Heart right ventricle (tissue), 16 donors: ENCODE measurements at regions not wholly inside any gene's neighbourhood (a gene's known extent, or its start where the extent isn't known, plus 50 kb on each side); places are given as distances from the start of the nearest gene placed in this dataset.

Experiments used
- ATAC-seq, 8 donors: fragments of 200-7000 bp; cut with Tn5 transposase; one replicate each; pipeline ENCODE4 v1.9.1; 2020; ENCODE audit warnings: mild to moderate bottlenecking in 8 of 8, moderate library complexity in 8 of 8, moderate number of reproducible peaks in 1 of 8
- DNase-seq, 2 donors: peaks; one replicate each; pipeline ENCODE4 v3.0.0-alpha.2; 2020
- H3K27ac ChIP-seq, 10 donors: fragments of 200-600 bp; sonication (generic) in 2 of 10; one replicate each; pipeline versions ENCODE4 v1.5.0 to v1.8.0; 2020 to 2022; ENCODE audit warnings: mild to moderate bottlenecking in 3 of 10
- H3K27me3 ChIP-seq, 7 donors: fragments of 200-600 bp; one replicate each; pipeline ENCODE4 v1.8.0; 2021 to 2022; ENCODE audit warnings: mild to moderate bottlenecking in 2 of 7
- H3K36me3 ChIP-seq, 9 donors: fragments of 200-600 bp; sonication (generic) in 1 of 9; one replicate each; pipeline versions ENCODE4 v1.5.0 to v1.8.0; 2020 to 2022; ENCODE audit warnings: mild to moderate bottlenecking in 2 of 9
- H3K4me1 ChIP-seq, 9 donors: fragments of 200-600 bp; sonication (generic) in 1 of 9; one replicate each; pipeline versions ENCODE4 v1.5.0 to v1.8.0; 2020 to 2022; ENCODE audit warnings: mild to moderate bottlenecking in 4 of 9
- H3K4me3 ChIP-seq, 10 donors: fragments of 200-600 bp; sonication (generic) in 2 of 10; one replicate each; pipeline versions ENCODE4 v1.5.0 to v1.8.0; 2020 to 2022; ENCODE audit warnings: mild to moderate bottlenecking in 7 of 10, moderate library complexity in 2 of 10
- H3K9me3 ChIP-seq, 11 donors: fragments of 200-600 bp in 10 of 11; sonication (generic) in 2 of 11; one replicate each; pipeline versions ENCODE4 v1.5.0 to v1.8.0; 2013 to 2022; ENCODE audit warnings: mild to moderate bottlenecking in 2 of 11, control low read depth in 1 of 11, moderate library complexity in 1 of 11
- WGBS, 2 donors: extraction: QIAGEN DNeasy Blood & Tissue Kit; methylation state at CpG; one replicate each; pipeline ENCODE4 v1.1.7; 2013; ENCODE audit warnings: inconsistent platforms in 1 of 2; 5-methylcytosine and 5-hydroxymethylcytosine counted together
- intact Hi-C, 10 donors: fragments of 100-400 bp; cut with DNase I; formaldehyde crosslinking; loops; one replicate each; pipeline versions ENCODE4 v1.11.1 to v1.14.2; 2022
- TF ChIP-seq, protein P1 (sequence below), 9 donors: fragments of 200-600 bp; sonication (generic) in 2 of 9; IDR thresholded peaks; one replicate each; pipeline versions ENCODE4 v1.5.0 to v1.8.0; 2021 to 2022; ENCODE audit warnings: antibody characterized with exemption in 9 of 9, mild to moderate bottlenecking in 5 of 9, moderate library complexity in 1 of 9
- donor health status: Arrhythmogenic right ventricular cardiomyopathy.
- donor health status: ischemic (EF 13 %, LVEDD 7.1; RV severe dilation, severe dysfunction).
- donor health status: healthy with polysubstance abuse.
- donor health status: DM: no; HTN: yes; CAD: no.
- donor health status: DM: no; HTN: no; CAD: no.
- donor health status: ischemic (EF 25% LVEDD 6.9; RV normal size, moderate dysfunction).
- donor health status: ischemic (EF 25% LVEDD 5.7; RV mildly dilated, moderate dysfunction).
- donor health status: healthy.
- donor health status: DM: yes; HTN: yes; CAD: no.
- donor health status: Ischemic cardiomyopathy.
- donor health status: ischemic (EF 35%, LVEDD 5.7; RV mildly dilated, moderate dysfunction).
- donor health status: nonischemic (EF 11% LVEDD 7.7; RV severe dilation, severe dysfunction).
- donor health status: DM: yes; HTN: yes; CAD: no.
- donor health status: PGD.
- donor health status: ischemic (EF 29% LVEDD 5.4; RV normal size, mild dysfunction).
- donor health status: nonischemic (EF 23%, LVEDD 6.1; RV moderate dilation, normal function).

DNA sequence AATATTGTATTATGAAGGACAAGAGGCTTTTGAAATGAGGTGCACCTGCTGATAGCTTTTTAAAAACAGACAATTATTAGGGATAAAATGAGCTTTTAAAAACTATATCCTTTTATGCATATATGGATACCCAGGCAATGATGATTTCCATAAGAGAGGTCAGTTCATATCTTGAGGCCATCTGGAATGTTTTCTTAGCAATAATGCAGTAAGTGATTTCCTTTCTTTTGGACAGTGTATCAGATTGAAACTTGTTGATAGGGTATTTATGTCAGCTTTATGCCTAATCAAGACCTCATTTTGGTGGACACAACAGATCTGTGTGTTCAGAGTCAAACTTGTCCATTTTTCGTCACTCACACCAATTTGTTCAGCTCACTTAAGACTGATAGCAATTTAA, 413.5 kb upstream of the WWC1 start:
- Histone ChIP-seq H3K4me1 (no peaks in the 10 kb centered on the region), H3K4me3 (no peak overlapping the region), H3K36me3 (no peaks in the 10 kb centered on the region), H3K27me3 (no peaks in the 10 kb centered on the region), H3K27ac (no peak overlapping the region), H3K9me3 (no peaks in the 10 kb centered on the region)
- WGBS, 2 donors, result 85 to 93% methylated on average over 1 of the region's 1 CpG
- intact Hi-C loops, result no loop called here
- DNase-seq, result no peak
- no peak for ATAC-seq
- TF ChIP-seq, protein P1, sequence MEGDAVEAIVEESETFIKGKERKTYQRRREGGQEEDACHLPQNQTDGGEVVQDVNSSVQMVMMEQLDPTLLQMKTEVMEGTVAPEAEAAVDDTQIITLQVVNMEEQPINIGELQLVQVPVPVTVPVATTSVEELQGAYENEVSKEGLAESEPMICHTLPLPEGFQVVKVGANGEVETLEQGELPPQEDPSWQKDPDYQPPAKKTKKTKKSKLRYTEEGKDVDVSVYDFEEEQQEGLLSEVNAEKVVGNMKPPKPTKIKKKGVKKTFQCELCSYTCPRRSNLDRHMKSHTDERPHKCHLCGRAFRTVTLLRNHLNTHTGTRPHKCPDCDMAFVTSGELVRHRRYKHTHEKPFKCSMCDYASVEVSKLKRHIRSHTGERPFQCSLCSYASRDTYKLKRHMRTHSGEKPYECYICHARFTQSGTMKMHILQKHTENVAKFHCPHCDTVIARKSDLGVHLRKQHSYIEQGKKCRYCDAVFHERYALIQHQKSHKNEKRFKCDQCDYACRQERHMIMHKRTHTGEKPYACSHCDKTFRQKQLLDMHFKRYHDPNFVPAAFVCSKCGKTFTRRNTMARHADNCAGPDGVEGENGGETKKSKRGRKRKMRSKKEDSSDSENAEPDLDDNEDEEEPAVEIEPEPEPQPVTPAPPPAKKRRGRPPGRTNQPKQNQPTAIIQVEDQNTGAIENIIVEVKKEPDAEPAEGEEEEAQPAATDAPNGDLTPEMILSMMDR (IDR thresholded peaks at IDR 0.05), result no peak

DNA sequence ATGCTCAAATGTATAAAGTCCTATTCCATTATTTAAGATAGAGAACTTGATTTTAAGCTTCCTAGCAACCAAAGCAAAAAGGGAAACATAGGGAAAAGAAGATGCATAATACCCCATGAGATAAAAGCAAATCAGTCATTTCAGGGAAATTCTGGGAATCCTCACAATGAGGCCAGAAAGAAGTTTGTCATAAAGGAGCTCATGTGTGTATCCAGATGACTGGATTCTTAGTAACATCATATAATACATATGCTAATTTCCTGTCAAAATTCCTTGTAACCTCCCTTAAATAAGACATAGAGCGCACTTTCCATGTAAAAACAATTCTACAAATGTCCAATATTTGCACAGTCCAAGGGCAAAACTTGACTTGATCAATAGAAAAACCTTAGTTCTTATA, 411.0 kb upstream of the WWC1 start:
- no peaks in the 10 kb centered on the region for H3K9me3 ChIP-seq
- H3K27me3 ChIP-seq, result no peaks in the 10 kb centered on the region
- H3K27ac ChIP-seq, result no peak overlapping the region
- no peaks in the 10 kb centered on the region for H3K4me1 ChIP-seq
- WGBS, 2 donors, result 92% methylated on average over 1 of the region's 1 CpG
- intact Hi-C loops, result no loop called here
- ATAC-seq, result no peak
- no peaks in the 10 kb centered on the region for H3K36me3 ChIP-seq
- TF ChIP-seq, protein P1 (IDR thresholded peaks at IDR 0.05), result no peak
- no peak for DNase-seq
- no peak overlapping the region for H3K4me3 ChIP-seq

DNA sequence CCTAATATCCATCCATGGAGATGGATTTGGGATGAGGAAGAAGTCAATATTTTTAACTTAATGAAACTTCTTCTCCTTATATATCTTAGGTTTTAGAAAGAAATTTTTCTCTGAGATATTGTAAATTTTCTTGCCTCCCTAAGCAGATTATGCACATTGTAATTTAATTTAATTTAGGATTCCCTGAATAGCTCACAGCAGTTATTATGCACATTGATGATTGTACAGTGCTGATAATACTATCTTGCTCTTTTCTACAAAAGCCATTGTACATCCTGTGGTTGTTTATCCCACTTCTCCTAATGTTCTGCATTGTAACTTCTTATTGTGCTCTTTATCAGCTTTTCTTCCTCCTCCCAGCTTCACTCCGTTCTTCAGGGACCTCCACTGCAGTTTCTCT, 410.4 kb upstream of the WWC1 start:
- no peak overlapping the region for H3K27ac ChIP-seq
- no peak overlapping the region for H3K4me3 ChIP-seq
- H3K9me3 ChIP-seq, result no peaks in the 10 kb centered on the region
- no peak for DNase-seq
- no peaks in the 10 kb centered on the region for H3K27me3 ChIP-seq
- ATAC-seq, result no peak
- WGBS, 2 donors, result 35 to 41% methylated on average over 1 of the region's 1 CpG
- TF ChIP-seq, protein P1 (IDR thresholded peaks at IDR 0.05), result no peak
- intact Hi-C loops, result no loop called here
- no peaks in the 10 kb centered on the region for H3K36me3 ChIP-seq
- no peaks in the 10 kb centered on the region for H3K4me1 ChIP-seq

DNA sequence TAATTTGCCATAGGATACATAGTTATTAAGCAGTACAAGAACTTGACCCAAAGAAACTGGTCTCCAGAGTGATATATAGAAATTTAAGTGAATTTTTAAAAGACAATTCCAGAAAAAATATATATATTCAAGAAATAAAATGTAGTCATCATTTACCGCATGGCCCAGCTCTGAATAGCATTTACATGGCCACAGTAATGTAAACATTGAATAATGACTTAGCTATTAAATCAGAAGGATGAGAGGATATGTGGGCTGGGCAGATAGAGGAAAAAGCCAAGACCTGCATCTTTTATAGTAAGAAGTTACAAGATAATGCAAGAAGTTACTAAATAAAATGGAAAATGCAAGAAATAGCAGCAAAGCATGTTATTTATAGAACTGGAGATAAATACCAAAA, 405.2 kb upstream of the WWC1 start:
- Histone ChIP-seq H3K4me1 (no peaks in the 10 kb centered on the region), H3K27me3 (no peaks in the 10 kb centered on the region), H3K4me3 (no peak overlapping the region), H3K36me3 (no peaks in the 10 kb centered on the region), H3K27ac (no peak overlapping the region), H3K9me3 (no peaks in the 10 kb centered on the region)
- DNase-seq (no peak), ATAC-seq (no peak)
- TF ChIP-seq, protein P1 (IDR thresholded peaks at IDR 0.05), result no peak
- intact Hi-C loops, result no loop called here
- WGBS, 2 donors, result 93 to 96% methylated on average over 1 of the region's 1 CpG

DNA sequence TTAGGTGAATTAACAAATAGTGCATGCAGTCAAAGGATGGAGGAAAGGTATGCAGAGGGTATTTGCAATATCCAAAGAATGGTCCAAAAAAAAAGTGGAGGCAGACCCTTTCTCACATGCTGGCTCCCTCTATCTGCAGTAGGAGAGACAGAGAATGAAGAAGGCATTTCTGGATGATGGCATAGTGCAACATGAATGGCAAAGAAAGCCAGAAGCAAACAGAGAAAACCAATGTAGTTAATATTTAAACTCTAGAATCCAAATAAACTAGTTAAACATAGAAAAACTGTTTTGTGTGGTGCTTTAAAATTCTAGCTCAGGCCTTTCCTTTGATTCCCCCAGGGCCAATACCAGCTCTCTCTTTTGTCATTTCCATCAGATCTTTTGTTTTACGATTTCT, 403.1 kb upstream of the WWC1 start:
- Histone ChIP-seq H3K4me1 (peaks cover 0 to 18% (median 4%) of the 10 kb centered on the region in 9 donors), H3K27ac (no peak overlapping the region), H3K9me3 (no peaks in the 10 kb centered on the region), H3K27me3 (no peaks in the 10 kb centered on the region), H3K4me3 (no peak overlapping the region), H3K36me3 (no peaks in the 10 kb centered on the region)
- no peak for DNase-seq
- intact Hi-C loops, result no loop called here
- ATAC-seq, result no peak
- TF ChIP-seq, protein P1 (IDR thresholded peaks at IDR 0.05), result no peak
- 77 to 83% methylated on average over 1 of the region's 1 CpG for WGBS, 2 donors
